Right lobe of liver (tissue), 6 donors: ENCODE measurements at regions not wholly inside any gene's neighbourhood (a gene's known extent, or its start where the extent isn't known, plus 50 kb on each side); places are given as distances from the start of the nearest gene placed in this dataset.
"Not testable (repeated sequence)": the region's sequence is repeated elsewhere in the genome, so short reads cannot be mapped to it uniquely, and the experiment has no call there.

ENCODE experiments used
- ATAC-seq, 4 donors: fragments of 200-7000 bp; cut with Tn5 transposase; one replicate each; pipeline ENCODE4 v1.9.1; 2020; ENCODE audit warnings: mild to moderate bottlenecking in 4 of 4, moderate library complexity in 4 of 4
- DNase-seq, 3 donors: peaks; one replicate each; pipeline ENCODE4 v3.0.0-alpha.2; 2020
- H3K27ac ChIP-seq, 3 donors: fragments of 200-600 bp; one replicate each; pipeline ENCODE4 v1.8.0; 2022
- H3K27me3 ChIP-seq, 2 donors: fragments of 200-600 bp; one replicate each; pipeline ENCODE4 v1.8.0; 2022
- H3K36me3 ChIP-seq, 4 donors: fragments of 200-600 bp; sonication (generic) in 1 of 4; one replicate each; pipeline versions ENCODE4 v1.5.1 to v1.8.0; 2017 to 2022; ENCODE audit warnings: control low read depth in 1 of 4
- H3K4me1 ChIP-seq, 4 donors: fragments of 200-600 bp; sonication (generic) in 1 of 4; one replicate each; pipeline versions ENCODE4 v1.5.1 to v1.8.0; 2017 to 2022; ENCODE audit warnings: control low read depth in 1 of 4
- H3K4me3 ChIP-seq, 3 donors: fragments of 200-600 bp; one replicate each; pipeline ENCODE4 v1.8.0; 2022
- H3K9me3 ChIP-seq, 4 donors: fragments of 200-600 bp; sonication (generic) in 1 of 4; one replicate each; pipeline versions ENCODE4 v1.5.1 to v1.8.0; 2017 to 2022; ENCODE audit warnings: control low read depth in 1 of 4
- POLR2A ChIP-seq: fragments of 450-650 bp; IDR thresholded peaks from one replicate; pipeline ENCODE4 v1.6.1; 2017; ENCODE audit warnings: antibody characterized with exemption, mild to moderate bottlenecking
- WGBS: methylation state at CpG from one replicate; pipeline ENCODE4 v1.1.6; 2018; ENCODE audit warnings: low coverage, low lambda C conversion rate; ENCODE audit not compliant: insufficient coverage; ENCODE audit errors: missing lambda C conversion rate; 5-methylcytosine and 5-hydroxymethylcytosine counted together
- intact Hi-C, 2 donors: fragments of 100-400 bp; cut with DNase I; formaldehyde crosslinking; loops; one replicate each; pipeline versions ENCODE4 v1.11.2 to v1.14.1; 2022
- TF ChIP-seq, protein P1 (sequence below), 4 donors: fragments of 200-600 bp in 3 of 4; fragments of 450-650 bp in 1 of 4; IDR thresholded peaks; one replicate each; pipeline versions ENCODE4 v1.5.1 to v1.8.0; 2016 to 2022; ENCODE audit warnings: antibody characterized with exemption in 4 of 4, mild to moderate bottlenecking in 2 of 4
- donor health status: DM: no; HTN: yes; CAD: no.
- donor health status: DM: no; HTN: no; CAD: no.
- donor health status: DM: no; HTN: no; CAD: no.
- donor health status: DM: no; HTN: yes; CAD: no.
- donor health status: DM: no; HTN: yes; CAD: no.

GRCh38 chr12:66753810-66754209, 74.9 kb upstream of the GRIP1 start:
- no peak for ATAC-seq
- no peak for DNase-seq
- no peaks in the 10 kb centered on the region for H3K4me1 ChIP-seq
- no peaks in the 10 kb centered on the region for H3K9me3 ChIP-seq
- intact Hi-C loops = no loop called here
- WGBS = 56% methylated on average over 1 of the region's 1 CpG
- H3K27me3 ChIP-seq = no peaks in the 10 kb centered on the region
- H3K36me3 ChIP-seq = no peaks in the 10 kb centered on the region
- no peak overlapping the region for H3K4me3 ChIP-seq
- TF ChIP-seq POLR2A = no peak
- TF ChIP-seq, protein P1, sequence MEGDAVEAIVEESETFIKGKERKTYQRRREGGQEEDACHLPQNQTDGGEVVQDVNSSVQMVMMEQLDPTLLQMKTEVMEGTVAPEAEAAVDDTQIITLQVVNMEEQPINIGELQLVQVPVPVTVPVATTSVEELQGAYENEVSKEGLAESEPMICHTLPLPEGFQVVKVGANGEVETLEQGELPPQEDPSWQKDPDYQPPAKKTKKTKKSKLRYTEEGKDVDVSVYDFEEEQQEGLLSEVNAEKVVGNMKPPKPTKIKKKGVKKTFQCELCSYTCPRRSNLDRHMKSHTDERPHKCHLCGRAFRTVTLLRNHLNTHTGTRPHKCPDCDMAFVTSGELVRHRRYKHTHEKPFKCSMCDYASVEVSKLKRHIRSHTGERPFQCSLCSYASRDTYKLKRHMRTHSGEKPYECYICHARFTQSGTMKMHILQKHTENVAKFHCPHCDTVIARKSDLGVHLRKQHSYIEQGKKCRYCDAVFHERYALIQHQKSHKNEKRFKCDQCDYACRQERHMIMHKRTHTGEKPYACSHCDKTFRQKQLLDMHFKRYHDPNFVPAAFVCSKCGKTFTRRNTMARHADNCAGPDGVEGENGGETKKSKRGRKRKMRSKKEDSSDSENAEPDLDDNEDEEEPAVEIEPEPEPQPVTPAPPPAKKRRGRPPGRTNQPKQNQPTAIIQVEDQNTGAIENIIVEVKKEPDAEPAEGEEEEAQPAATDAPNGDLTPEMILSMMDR (IDR thresholded peaks at IDR 0.05) = no peak
- H3K27ac ChIP-seq = no peak overlapping the region

DNA sequence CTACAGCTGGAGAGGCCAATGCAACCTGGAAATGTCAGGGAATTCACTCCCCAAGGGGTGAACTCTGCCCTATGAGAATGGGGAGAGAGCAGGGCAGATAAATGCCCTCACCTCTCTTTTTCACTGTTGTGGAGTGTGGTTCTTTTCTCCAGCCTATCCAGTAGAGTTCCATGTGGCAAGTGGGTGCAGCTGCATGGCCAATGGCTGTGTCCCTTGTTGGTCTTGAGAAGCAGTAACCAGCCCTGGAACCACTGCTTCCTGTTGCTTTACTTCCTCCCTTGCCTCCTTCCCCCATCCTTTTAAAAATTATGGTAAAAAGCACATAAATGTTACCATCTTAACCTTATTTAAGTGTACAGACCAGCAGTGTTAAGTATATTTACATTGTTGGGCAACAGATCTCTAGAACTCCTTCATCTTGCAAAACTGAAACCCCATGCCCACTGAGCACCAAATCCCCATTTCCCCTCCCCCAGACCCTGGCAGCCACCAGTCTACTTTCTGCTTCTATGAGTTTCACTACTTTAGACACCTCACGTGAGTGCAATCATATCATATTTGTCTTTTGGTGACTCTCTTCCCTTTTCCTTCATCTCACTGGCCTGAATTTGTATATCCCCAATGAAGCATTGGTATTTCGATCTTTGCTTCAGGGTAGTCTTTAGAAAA, 77.0 kb upstream of the GRIP1 start:
- ATAC-seq = no peak
- no peak overlapping the region for H3K4me3 ChIP-seq
- TF ChIP-seq, protein P1 (IDR thresholded peaks at IDR 0.05) = no peak
- no peak for TF ChIP-seq POLR2A
- H3K4me1 ChIP-seq = no peaks in the 10 kb centered on the region
- WGBS = 57% methylated on average over 2 of the region's 2 CpGs
- H3K27me3 ChIP-seq = no peaks in the 10 kb centered on the region
- no peak for DNase-seq
- H3K27ac ChIP-seq = no peak overlapping the region
- no peaks in the 10 kb centered on the region for H3K9me3 ChIP-seq
- H3K36me3 ChIP-seq = no peaks in the 10 kb centered on the region
- intact Hi-C loops = no loop called here

DNA sequence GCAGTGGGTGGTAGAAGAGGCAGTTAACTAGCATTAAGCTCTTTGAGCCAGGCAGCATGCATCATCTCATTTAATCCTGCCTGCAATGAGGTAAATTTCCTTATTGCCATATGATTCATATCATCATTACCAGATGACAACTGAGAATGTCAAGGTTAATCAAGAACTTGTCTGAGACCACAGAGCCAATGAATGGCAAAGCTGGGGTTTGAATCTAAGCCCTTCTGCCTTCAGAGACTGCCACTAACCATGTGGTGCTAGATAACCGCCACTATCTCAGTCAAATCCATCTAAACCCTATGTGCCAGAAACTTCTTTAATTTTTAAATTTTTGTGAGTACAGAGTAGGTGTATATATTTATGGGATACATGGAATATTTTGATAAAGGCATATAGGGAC, 77.8 kb upstream of the GRIP1 start:
- 70% methylated on average over 1 of the region's 1 CpG for WGBS
- DNase-seq = no peak
- Histone ChIP-seq H3K4me3 (no peak overlapping the region), H3K4me1 (no peaks in the 10 kb centered on the region), H3K27ac (no peak overlapping the region), H3K9me3 (no peaks in the 10 kb centered on the region), H3K36me3 (no peaks in the 10 kb centered on the region), H3K27me3 (no peaks in the 10 kb centered on the region)
- ATAC-seq = no peak
- TF ChIP-seq, protein P1 (IDR thresholded peaks at IDR 0.05) = no peak
- no peak for TF ChIP-seq POLR2A
- intact Hi-C loops = no loop called here

- intact Hi-C loops, H3K27me3 ChIP-seq, H3K4me1 ChIP-seq, H3K36me3 ChIP-seq, ATAC-seq, H3K4me3 ChIP-seq, H3K9me3 ChIP-seq, H3K27ac ChIP-seq, DNase-seq: not testable (repeated sequence)
- WGBS = 51% methylated on average over 4 of the region's 4 CpGs
Measured at GRCh38 chr12:66760122-66760521, 81.2 kb upstream of the GRIP1 start.

DNA sequence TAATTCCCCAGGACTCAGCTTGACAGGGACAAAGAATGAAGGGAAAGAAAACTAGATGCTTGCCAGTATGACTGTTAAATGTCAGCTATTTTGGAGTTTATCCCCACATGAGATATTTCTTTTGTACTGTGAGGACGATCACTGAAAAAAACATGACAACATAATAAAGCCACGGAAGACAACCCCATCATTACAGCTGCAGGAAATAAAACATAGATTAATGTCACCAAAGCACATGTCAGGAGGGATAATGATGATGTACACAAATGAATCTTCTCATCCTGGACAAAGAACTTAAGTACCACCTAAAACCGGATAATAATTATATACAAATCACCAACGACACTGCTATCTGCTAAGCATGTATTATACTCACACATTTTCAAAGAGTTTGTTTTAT, 84.6 kb upstream of the GRIP1 start:
- Histone ChIP-seq H3K27me3 (no peaks in the 10 kb centered on the region), H3K27ac (no peak overlapping the region), H3K9me3 (no peaks in the 10 kb centered on the region), H3K4me3 (no peak overlapping the region), H3K36me3 (no peaks in the 10 kb centered on the region), H3K4me1 (no peaks in the 10 kb centered on the region)
- no peak for ATAC-seq
- DNase-seq = no peak
- 59% methylated on average over 4 of the region's 4 CpGs for WGBS
- intact Hi-C loops = no loop called here
- TF ChIP-seq POLR2A = no peak
- TF ChIP-seq, protein P1 (IDR thresholded peaks at IDR 0.05) = no peak
